Endothelial cell of umbilical vein (primary cell): ENCODE measurements at regions not wholly inside any gene's neighbourhood (a gene's known extent, or its start where the extent isn't known, plus 50 kb on each side); places are given as distances from the start of the nearest gene placed in this dataset.

ENCODE experiments used
- BruUV-seq: library from RNA; stranded (reverse); fragments of 400-500 nt; replicated peaks from 2 replicates; lab custom pipeline; 2021; lab: Mats Ljungman, UMichigan
- CTCF ChIA-PET: fragments of 300-600, 350-600 bp; sonication (Branson Sonifier 250); formaldehyde crosslinking; loops from one replicate; lab custom pipeline; 2021; ENCODE audit warnings: antibody characterized with exemption, inconsistent platforms; lab: Charles Lee
- POLR2A ChIA-PET: fragments of 300-600, 350-600 bp; sonication (Branson Sonifier 250); formaldehyde crosslinking; loops from one replicate; lab custom pipeline; 2021; ENCODE audit warnings: antibody characterized with exemption, inconsistent platforms; lab: Charles Lee
- DNase-seq: peaks from one replicate; pipeline ENCODE4 v3.0.0-alpha.2; 2011; ENCODE audit warnings: low read depth, low spot score
- FAIRE-seq: peaks from 2 replicates; lab custom pipeline; 2011; peaks lifted over from hg19 to GRCh38; lab: Jason Lieb, UNC
- H2AFZ ChIP-seq: 2 replicates; pipeline ENCODE4 v1.6.0; 2012; ENCODE audit warnings: low read depth, low read length, control low read depth, inconsistent platforms
- H3K27ac ChIP-seq: 2 replicates; pipeline ENCODE4 v1.5.1; 2011; ENCODE audit warnings: low read depth, mild to moderate bottlenecking, control low read depth, low read length, moderate library complexity; ENCODE audit not compliant: insufficient read depth
- H3K27me3 ChIP-seq, 2 experiments: 2 replicates each; pipeline versions ENCODE4 v1.6.0 to v1.6.1; 2011; ENCODE audit warnings: low read length in 2 of 2, mixed read lengths in 1 of 2; ENCODE audit not compliant: control insufficient read depth in 2 of 2, insufficient read depth in 2 of 2
- H3K36me3 ChIP-seq, 2 experiments: 2 replicates in 1 of 2; 3 replicates in 1 of 2; pipeline ENCODE4 v1.5.1; 2011; ENCODE audit warnings: low read length in 2 of 2, mild to moderate bottlenecking in 1 of 2, moderate library complexity in 1 of 2; ENCODE audit not compliant: control insufficient read depth in 2 of 2, insufficient read depth in 2 of 2; ENCODE audit errors: extremely low read depth in 1 of 2
- H3K4me1 ChIP-seq: 3 replicates; pipeline ENCODE4 v1.5.1; 2011; ENCODE audit warnings: mild to moderate bottlenecking, low read length; ENCODE audit not compliant: control insufficient read depth, insufficient read depth; ENCODE audit errors: extremely low read depth
- H3K4me2 ChIP-seq: 2 replicates; pipeline ENCODE4 v1.6.1; 2011; ENCODE audit warnings: low read length, control low read depth, mixed read lengths; ENCODE audit not compliant: insufficient read depth
- H3K4me3 ChIP-seq, 3 experiments: fragments of 200-600 bp in 1 of 3; sonication (generic), shearing (Covaris generic) in 1 of 3; replicated peaks in 1 of 3; 2 replicates each; pipeline ENCODE4 v1.5.1; 2011 to 2016; ENCODE audit warnings: control low read depth in 3 of 3, low read length in 3 of 3, mild to moderate bottlenecking in 2 of 3, inconsistent platforms in 1 of 3, low read depth in 1 of 3, moderate library complexity in 1 of 3; ENCODE audit not compliant: insufficient read depth in 1 of 3
- H3K79me2 ChIP-seq: 2 replicates; pipeline ENCODE4 v1.6.0; 2012; ENCODE audit warnings: low read length, inconsistent platforms; ENCODE audit not compliant: control insufficient read depth, insufficient read depth
- H3K9ac ChIP-seq: replicated peaks from 2 replicates; pipeline ENCODE3; 2011; ENCODE audit warnings: low read length, control low read depth; ENCODE audit not compliant: insufficient read depth; ENCODE audit errors: extremely low read depth
- H3K9me1 ChIP-seq: replicated peaks from 3 replicates; pipeline ENCODE4 v1.6.0; 2011; ENCODE audit warnings: mild to moderate bottlenecking, low read length; ENCODE audit not compliant: control insufficient read depth, insufficient read depth; ENCODE audit errors: extremely low read depth
- H3K9me3 ChIP-seq: replicated peaks from 2 replicates; pipeline ENCODE4 v1.5.1; 2012; ENCODE audit warnings: low read length, inconsistent platforms; ENCODE audit not compliant: control insufficient read depth, insufficient read depth
- H4K20me1 ChIP-seq: replicated peaks from 2 replicates; pipeline ENCODE3; 2011; ENCODE audit warnings: mild to moderate bottlenecking, low read length; ENCODE audit not compliant: control insufficient read depth, insufficient read depth; ENCODE audit errors: extremely low read depth
- EZH2 ChIP-seq: IDR thresholded peaks from 2 replicates; pipeline ENCODE4 v1.6.1; 2012; ENCODE audit warnings: borderline replicate concordance, low read depth, mild to moderate bottlenecking, moderate library complexity, low read length, inconsistent platforms; ENCODE audit not compliant: severe bottlenecking
- FOS ChIP-seq: IDR thresholded peaks from 2 replicates; pipeline ENCODE4 v1.6.1; 2011; ENCODE audit warnings: mild to moderate bottlenecking, low read length, moderate library complexity, borderline replicate concordance; ENCODE audit not compliant: insufficient read depth
- GATA2 ChIP-seq: IDR thresholded peaks from 2 replicates; pipeline ENCODE4 v1.7.0; 2011; ENCODE audit warnings: low read depth, mild to moderate bottlenecking, moderate library complexity, mixed read lengths, low read length; ENCODE audit not compliant: insufficient read length, insufficient read depth
- JUN ChIP-seq: IDR thresholded peaks from 2 replicates; pipeline ENCODE4 v1.6.1; 2011; ENCODE audit warnings: borderline replicate concordance, low read depth; ENCODE audit not compliant: insufficient read length, insufficient read depth
- MYC ChIP-seq: IDR thresholded peaks from one replicate; pipeline ENCODE4 v1.6.1; 2011; ENCODE audit warnings: mild to moderate bottlenecking, low read depth, low read length
- POLR2A ChIP-seq: IDR thresholded peaks from 2 replicates; pipeline ENCODE4 v1.6.1; 2012; ENCODE audit warnings: low read depth, mild to moderate bottlenecking, control low read depth, low read length
- POLR2AphosphoS5 ChIP-seq: IDR thresholded peaks from 2 replicates; pipeline ENCODE4 v1.6.1; 2012; ENCODE audit warnings: low read depth, mild to moderate bottlenecking, control low read depth, low read length, moderate library complexity; ENCODE audit not compliant: insufficient read depth
- dilution Hi-C: fragments of 300-500 bp; cut with MboI; formaldehyde crosslinking; loops from one replicate; pipeline ENCODE4 v1.15.0; 2019; ENCODE audit warnings: low sequenced_read_pairs; ENCODE audit not compliant: extremely low pct_ligation_motif_present
- intact Hi-C: fragments of 100-400 bp; cut with micrococcal nuclease; formaldehyde crosslinking; loops from one replicate; pipeline ENCODE4 v1.10.0; 2022
- TF ChIP-seq, protein P1 (sequence below): IDR thresholded peaks from 2 replicates; pipeline ENCODE4 v1.6.1; 2011; ENCODE audit not compliant: insufficient read depth, insufficient read length
- TF ChIP-seq, protein P2 (sequence below), 2 donors: IDR thresholded peaks; 1 replicate in 1 of 2; 2 replicates in 1 of 2; pipeline ENCODE4 v1.5.1; 2011; ENCODE audit warnings: low read length in 2 of 2, mild to moderate bottlenecking in 2 of 2, moderate library complexity in 2 of 2, control low read depth in 1 of 2, inconsistent platforms in 1 of 2, low read depth in 1 of 2; ENCODE audit not compliant: insufficient read depth in 1 of 2; ENCODE audit errors: extremely low read depth in 1 of 2

DNA sequence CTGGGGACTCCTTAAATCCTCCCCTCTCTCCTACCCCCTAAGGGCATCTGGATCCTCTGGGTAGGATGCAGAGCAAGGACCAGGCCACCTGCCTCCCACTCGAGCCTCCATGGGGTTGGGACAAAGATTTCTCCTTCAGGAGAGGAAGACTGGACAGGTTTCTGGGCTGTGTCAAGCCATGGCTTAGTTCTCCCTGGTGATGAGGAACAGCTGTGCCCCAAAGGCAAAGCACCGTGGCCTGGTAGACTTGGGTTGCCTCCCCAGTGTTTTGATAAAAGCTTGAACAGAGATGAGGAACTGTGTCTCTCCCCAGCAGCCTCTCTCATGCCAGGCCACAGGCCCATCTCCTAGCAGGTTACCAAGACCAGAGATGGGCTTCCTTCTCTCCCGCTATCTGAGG is 238.3 kb downstream of the WDR11 start:
- no peaks in the 10 kb centered on the region for H3K36me3 ChIP-seq
- peaks cover 3% of the 10 kb centered on the region for H3K9me3 ChIP-seq
- CTCF ChIA-PET = no interaction called here
- FAIRE-seq (no peak), DNase-seq (no peak)
- H3K27ac ChIP-seq = no peak overlapping the region
- H3K27me3 ChIP-seq = no peaks in the 10 kb centered on the region
- H3K9ac ChIP-seq = no peak overlapping the region
- H2AFZ ChIP-seq = no peak overlapping the region
- no peak overlapping the region for H3K4me3 ChIP-seq
- H3K4me2 ChIP-seq = no peak overlapping the region
- BruUV-seq = no TSS peak
- H3K9me1 ChIP-seq = no peaks in the 10 kb centered on the region
- H3K79me2 ChIP-seq = no peaks in the 10 kb centered on the region
- POLR2A ChIA-PET = no interaction called here
- H4K20me1 ChIP-seq = no peaks in the 10 kb centered on the region
- no peaks in the 10 kb centered on the region for H3K4me1 ChIP-seq
- intact Hi-C loops (no loop called here), dilution Hi-C loops (no loop called here)
- TF ChIP-seq, protein P1, sequence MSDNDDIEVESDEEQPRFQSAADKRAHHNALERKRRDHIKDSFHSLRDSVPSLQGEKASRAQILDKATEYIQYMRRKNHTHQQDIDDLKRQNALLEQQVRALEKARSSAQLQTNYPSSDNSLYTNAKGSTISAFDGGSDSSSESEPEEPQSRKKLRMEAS = no peak
- TF ChIP-seq, protein P2, sequence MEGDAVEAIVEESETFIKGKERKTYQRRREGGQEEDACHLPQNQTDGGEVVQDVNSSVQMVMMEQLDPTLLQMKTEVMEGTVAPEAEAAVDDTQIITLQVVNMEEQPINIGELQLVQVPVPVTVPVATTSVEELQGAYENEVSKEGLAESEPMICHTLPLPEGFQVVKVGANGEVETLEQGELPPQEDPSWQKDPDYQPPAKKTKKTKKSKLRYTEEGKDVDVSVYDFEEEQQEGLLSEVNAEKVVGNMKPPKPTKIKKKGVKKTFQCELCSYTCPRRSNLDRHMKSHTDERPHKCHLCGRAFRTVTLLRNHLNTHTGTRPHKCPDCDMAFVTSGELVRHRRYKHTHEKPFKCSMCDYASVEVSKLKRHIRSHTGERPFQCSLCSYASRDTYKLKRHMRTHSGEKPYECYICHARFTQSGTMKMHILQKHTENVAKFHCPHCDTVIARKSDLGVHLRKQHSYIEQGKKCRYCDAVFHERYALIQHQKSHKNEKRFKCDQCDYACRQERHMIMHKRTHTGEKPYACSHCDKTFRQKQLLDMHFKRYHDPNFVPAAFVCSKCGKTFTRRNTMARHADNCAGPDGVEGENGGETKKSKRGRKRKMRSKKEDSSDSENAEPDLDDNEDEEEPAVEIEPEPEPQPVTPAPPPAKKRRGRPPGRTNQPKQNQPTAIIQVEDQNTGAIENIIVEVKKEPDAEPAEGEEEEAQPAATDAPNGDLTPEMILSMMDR (IDR thresholded peaks at IDR 0.05; ENCODE audit: extremely low read depth in 1 of 2, insufficient read depth in 1 of 2, low read depth in 1 of 2, low read length in 2 of 2) = no peak
- TF ChIP-seq POLR2A = no peak
- no peak for TF ChIP-seq EZH2
- TF ChIP-seq FOS = no peak
- TF ChIP-seq JUN = no peak
- no peak for TF ChIP-seq GATA2
- TF ChIP-seq MYC = no peak
- no peak for TF ChIP-seq POLR2AphosphoS5
